H1 (cell line): ENCODE measurements at regions not wholly inside any gene's neighbourhood (a gene's known extent, or its start where the extent isn't known, plus 50 kb on each side); places are given as distances from the start of the nearest gene placed in this dataset.

ENCODE experiments used
- CTCF ChIA-PET: fragments of 300-600 bp; sonication (Branson Sonifier 250); formaldehyde crosslinking; loops from one replicate; lab custom pipeline; 2021; ENCODE audit not compliant: partially characterized antibody; lab: Charles Lee
- POLR2A ChIA-PET: fragments of 300-600 bp; sonication (Branson Sonifier 250); formaldehyde crosslinking; loops from one replicate; lab custom pipeline; 2021; ENCODE audit warnings: inconsistent platforms; ENCODE audit not compliant: partially characterized antibody; lab: Charles Lee
- DNase-seq, 2 experiments: peaks; one replicate each; pipeline versions ENCODE4 v3.0.0 to v3.0.0-alpha.2; 2010 to 2022; ENCODE audit warnings: low spot score in 2 of 2, low read depth in 1 of 2, mixed read lengths in 1 of 2
- FAIRE-seq: peaks from 2 replicates; lab custom pipeline; 2011; peaks lifted over from hg19 to GRCh38; lab: Jason Lieb, UNC
- H2AFZ ChIP-seq: 2 replicates; pipeline ENCODE4 v1.8.1; 2012; ENCODE audit warnings: low read length, inconsistent platforms
- H2AK5ac ChIP-seq: 2 replicates; pipeline ENCODE4 v1.6.1; 2013; ENCODE audit warnings: low read depth, low read length
- H2BK120ac ChIP-seq: replicated peaks from 2 replicates; pipeline ENCODE3; 2013; ENCODE audit warnings: low read depth, low read length, inconsistent platforms
- H2BK12ac ChIP-seq: 2 replicates; pipeline ENCODE4 v1.6.1; 2013; ENCODE audit warnings: low read depth, low read length
- H2BK15ac ChIP-seq: 2 replicates; pipeline ENCODE4 v1.6.1; 2013; ENCODE audit warnings: low read length
- H2BK20ac ChIP-seq: 2 replicates; pipeline ENCODE4 v1.6.1; 2013; ENCODE audit warnings: low read length
- H2BK5ac ChIP-seq: 2 replicates; pipeline ENCODE4 v1.6.1; 2013; ENCODE audit warnings: low read depth, low read length
- H3K14ac ChIP-seq: 2 replicates; pipeline ENCODE4 v1.6.1; 2013; ENCODE audit warnings: inconsistent platforms; ENCODE audit not compliant: insufficient read length
- H3K18ac ChIP-seq: 2 replicates; pipeline ENCODE4 v1.6.1; 2013; ENCODE audit warnings: low read length; ENCODE audit errors: extremely low read depth
- H3K23ac ChIP-seq: 2 replicates; pipeline ENCODE4 v1.6.1; 2013; ENCODE audit warnings: inconsistent platforms; ENCODE audit not compliant: insufficient read length
- H3K23me2 ChIP-seq: 2 replicates; pipeline ENCODE4 v1.6.1; 2013; ENCODE audit warnings: low read depth, low read length
- H3K27ac ChIP-seq: 2 replicates; pipeline ENCODE4 v1.6.1; 2011; ENCODE audit warnings: low read depth, low read length, inconsistent platforms
- H3K27me3 ChIP-seq, 4 experiments: replicated peaks in 1 of 4; 1 replicate in 1 of 4; 2 replicates in 3 of 4; pipeline versions ENCODE4 v1.6.1 to v1.8.1; 2011 to 2013; ENCODE audit warnings: low read length in 3 of 4, mild to moderate bottlenecking in 3 of 4, inconsistent platforms in 2 of 4, mixed read lengths in 2 of 4, moderate library complexity in 1 of 4; ENCODE audit not compliant: control insufficient read depth in 3 of 4, insufficient read depth in 3 of 4; ENCODE audit errors: extremely low read depth in 1 of 4
- H3K36me3 ChIP-seq, 4 experiments: 2 replicates each; pipeline versions ENCODE4 v1.6.1 to v1.8.1; 2011 to 2013; ENCODE audit warnings: mild to moderate bottlenecking in 4 of 4, low read length in 3 of 4, moderate library complexity in 2 of 4, control low read depth in 1 of 4, inconsistent platforms in 1 of 4; ENCODE audit not compliant: insufficient read depth in 4 of 4, control insufficient read depth in 2 of 4
- H3K4ac ChIP-seq: replicated peaks from 2 replicates; pipeline ENCODE3; 2013; ENCODE audit warnings: low read length, low read depth, mixed read lengths, inconsistent platforms; ENCODE audit not compliant: insufficient read length
- H3K4me1 ChIP-seq, 4 experiments: replicated peaks in 1 of 4; 1 replicate in 1 of 4; 2 replicates in 3 of 4; pipeline versions ENCODE4 v1.6.1 to v1.8.1; 2011 to 2013; ENCODE audit warnings: low read length in 3 of 4, inconsistent platforms in 2 of 4, mixed read lengths in 1 of 4; ENCODE audit not compliant: insufficient read depth in 4 of 4, control insufficient read depth in 3 of 4
- H3K4me2 ChIP-seq, 2 experiments: 2 replicates each; pipeline versions ENCODE4 v1.6.1 to v1.8.1; 2011 to 2013; ENCODE audit warnings: low read depth in 2 of 2, low read length in 2 of 2, control low read depth in 1 of 2, inconsistent platforms in 1 of 2, mild to moderate bottlenecking in 1 of 2; ENCODE audit not compliant: insufficient read depth in 1 of 2
- H3K4me3 ChIP-seq, 4 experiments: fragments of 200-600, 300-600 bp in 1 of 4; sonication (generic), shearing (Covaris generic), sonication (Bioruptor Twin) in 1 of 4; 2 replicates each; pipeline versions ENCODE4 v1.5.1 to v1.8.1; 2011 to 2016; ENCODE audit warnings: low read length in 4 of 4, low read depth in 3 of 4, control low read depth in 2 of 4, inconsistent platforms in 2 of 4, mild to moderate bottlenecking in 2 of 4, mixed read lengths in 1 of 4, moderate library complexity in 1 of 4; ENCODE audit not compliant: insufficient read depth in 2 of 4; ENCODE audit errors: extremely low read depth in 1 of 4
- H3K56ac ChIP-seq: replicated peaks from 2 replicates; pipeline ENCODE3; 2013; ENCODE audit warnings: low read depth, mild to moderate bottlenecking, mixed read lengths, low read length, inconsistent platforms; ENCODE audit not compliant: insufficient read length
- H3K79me1 ChIP-seq: 2 replicates; pipeline ENCODE4 v1.6.1; 2013; ENCODE audit warnings: low read depth, low read length, control low read depth
- H3K79me2 ChIP-seq, 2 experiments: 2 replicates each; pipeline versions ENCODE4 v1.6.1 to v1.8.1; 2012 to 2013; ENCODE audit warnings: low read length in 2 of 2, mild to moderate bottlenecking in 2 of 2, inconsistent platforms in 1 of 2; ENCODE audit not compliant: insufficient read depth in 2 of 2, control insufficient read depth in 1 of 2
- H3K9ac ChIP-seq, 4 experiments: replicated peaks in 1 of 4; 1 replicate in 1 of 4; 2 replicates in 3 of 4; pipeline versions ENCODE4 v1.6.1 to v1.8.1; 2011 to 2013; ENCODE audit warnings: low read depth in 3 of 4, low read length in 3 of 4, control low read depth in 2 of 4, mild to moderate bottlenecking in 2 of 4, moderate library complexity in 2 of 4, inconsistent platforms in 1 of 4; ENCODE audit errors: extremely low read depth in 1 of 4
- H3K9me3 ChIP-seq, 2 experiments: 2 replicates each; pipeline versions ENCODE4 v1.6.1 to v1.8.1; 2012 to 2013; ENCODE audit warnings: mild to moderate bottlenecking in 2 of 2, moderate library complexity in 2 of 2, control low read depth in 1 of 2, inconsistent platforms in 1 of 2, low read depth in 1 of 2, low read length in 1 of 2, mixed read lengths in 1 of 2; ENCODE audit not compliant: insufficient read depth in 2 of 2
- H4K20me1 ChIP-seq, 2 experiments: replicated peaks in 1 of 2; 2 replicates each; pipeline versions ENCODE3 to v1.8.1; 2011 to 2013; ENCODE audit warnings: inconsistent platforms in 2 of 2, low read length in 2 of 2, mild to moderate bottlenecking in 1 of 2; ENCODE audit not compliant: insufficient read depth in 2 of 2, control insufficient read depth in 1 of 2
- H4K5ac ChIP-seq: 2 replicates; pipeline ENCODE4 v1.6.1; 2013; ENCODE audit warnings: low read length, low read depth, mixed read lengths, inconsistent platforms; ENCODE audit not compliant: insufficient read length
- H4K8ac ChIP-seq: 2 replicates; pipeline ENCODE4 v1.8.0; 2013; ENCODE audit warnings: mild to moderate bottlenecking, moderate library complexity, low read length, inconsistent platforms; ENCODE audit not compliant: insufficient read depth; ENCODE audit errors: extremely low read depth
- H4K91ac ChIP-seq: replicated peaks from 2 replicates; pipeline ENCODE3; 2013; ENCODE audit warnings: low read length, mixed read lengths, inconsistent platforms; ENCODE audit not compliant: insufficient read length
- BRCA1 ChIP-seq: IDR thresholded peaks from 2 replicates; pipeline ENCODE4 v1.6.1; 2012; ENCODE audit warnings: low read depth, low read length, improper control_type of control experiment
- CEBPB ChIP-seq: IDR thresholded peaks from 2 replicates; pipeline ENCODE4 v1.6.1; 2012; ENCODE audit warnings: low read depth, low read length
- CTCF ChIP-seq, 3 experiments: IDR thresholded peaks; 1 replicate in 2 of 3; 2 replicates in 1 of 3; pipeline versions ENCODE4 v1.5.1 to v1.6.1; 2011; ENCODE audit warnings: low read length in 3 of 3, mild to moderate bottlenecking in 3 of 3, inconsistent platforms in 2 of 3, low read depth in 1 of 3, moderate library complexity in 1 of 3; ENCODE audit not compliant: insufficient read depth in 1 of 3; ENCODE audit errors: control extremely low read depth in 1 of 3
- KDM5A ChIP-seq: fragments of 200-600 bp; IDR thresholded peaks from 2 replicates; pipeline ENCODE4 v1.7.1; 2012; ENCODE audit warnings: mild to moderate bottlenecking, low read length, inconsistent platforms, mixed read lengths
- POLR2A ChIP-seq, 2 experiments: IDR thresholded peaks; 1 replicate in 1 of 2; 2 replicates in 1 of 2; pipeline ENCODE4 v1.6.1; 2011; ENCODE audit warnings: low read depth in 2 of 2, low read length in 2 of 2, mild to moderate bottlenecking in 2 of 2; ENCODE audit errors: control extremely low read depth in 1 of 2
- SRF ChIP-seq: IDR thresholded peaks from 2 replicates; pipeline ENCODE4 v1.6.1; 2011; ENCODE audit warnings: mild to moderate bottlenecking, low read depth, low read length, moderate library complexity
- SUZ12 ChIP-seq: fragments of 200-600 bp; sonication (generic); IDR thresholded peaks from 2 replicates; pipeline ENCODE4 v1.6.1; 2012; ENCODE audit warnings: mild to moderate bottlenecking, inconsistent platforms, low read length, moderate library complexity, mixed read lengths
- TEAD4 ChIP-seq: IDR thresholded peaks from 2 replicates; pipeline ENCODE4 v1.6.1; 2012; ENCODE audit warnings: low read depth, low read length, inconsistent platforms, mixed read lengths
- YY1 ChIP-seq: IDR thresholded peaks from 2 replicates; pipeline ENCODE4 v1.6.1; 2011; ENCODE audit warnings: low read depth, mild to moderate bottlenecking, low read length
- WGBS, 2 experiments: shearing (Covaris generic) in 1 of 2; methylation state at CpG; one replicate each; pipeline versions ENCODE4 v1.1.6 to v1.1.7; 2013 to 2015; ENCODE audit warnings: low lambda C conversion rate in 2 of 2, mixed read lengths in 2 of 2, inconsistent platforms in 1 of 2, low coverage in 1 of 2, missing lambda C conversion rate in 1 of 2; ENCODE audit not compliant: insufficient replicate concordance in 2 of 2, insufficient coverage in 1 of 2, insufficient read length in 1 of 2; ENCODE audit errors: extremely low coverage in 1 of 2, missing lambda C conversion rate in 1 of 2; 5-methylcytosine and 5-hydroxymethylcytosine counted together

- peaks cover 17 to 20% of the 10 kb centered on the region in 2 experiments for H3K9me3 ChIP-seq
- DNase-seq (no peak), FAIRE-seq (no peak)
- no peak overlapping the region for H2BK120ac ChIP-seq
- no peak overlapping the region for H4K91ac ChIP-seq
- H3K4me2 ChIP-seq = no peak overlapping the region
- H2BK20ac ChIP-seq = no peak overlapping the region
- no peak overlapping the region for H3K9ac ChIP-seq
- TF ChIP-seq CEBPB = no peak
- TF ChIP-seq SUZ12 = no peak
- no peak for TF ChIP-seq CTCF (IDR thresholded peaks at IDR 0.05; ENCODE audit: control extremely low read depth in 1 of 3, insufficient read depth in 1 of 3, low read depth in 1 of 3, low read length in 3 of 3)
- TF ChIP-seq TEAD4 = no peak
- TF ChIP-seq YY1 = no peak
- no peak for TF ChIP-seq SRF
- no peak for TF ChIP-seq POLR2A (IDR thresholded peaks at IDR 0.05; ENCODE audit: control extremely low read depth in 1 of 2, low read depth in 2 of 2, low read length in 2 of 2)
- TF ChIP-seq KDM5A = no peak
- TF ChIP-seq BRCA1 = no peak
- H2BK12ac ChIP-seq = no peak overlapping the region
- no peak overlapping the region for H3K4ac ChIP-seq
- CTCF ChIA-PET = no interaction called here
- no peaks in the 10 kb centered on the region for H3K23me2 ChIP-seq
- H3K56ac ChIP-seq = no peak overlapping the region
- no peak overlapping the region for H4K5ac ChIP-seq
- no peak overlapping the region for H4K8ac ChIP-seq
- WGBS, 2 experiments = 96% methylated on average over 2 of the region's 2 CpGs; no CpG with 5 or more reads in 1 of the 2 experiments
- no peaks in the 10 kb centered on the region for H3K79me1 ChIP-seq
- H3K27ac ChIP-seq = no peak overlapping the region
- H2AK5ac ChIP-seq = no peak overlapping the region
- H4K20me1 ChIP-seq = no peaks in the 10 kb centered on the region
- no peaks in the 10 kb centered on the region for H3K4me1 ChIP-seq
- no peak overlapping the region for H2AFZ ChIP-seq
- H3K23ac ChIP-seq = no peak overlapping the region
- no peak overlapping the region for H2BK15ac ChIP-seq
- H2BK5ac ChIP-seq = no peak overlapping the region
- H3K36me3 ChIP-seq = peaks cover 0 to 6% (median 0%) of the 10 kb centered on the region in 4 experiments; a peak in 1 of 8 replicates
- no peaks in the 10 kb centered on the region for H3K27me3 ChIP-seq
- no peak overlapping the region for H3K18ac ChIP-seq
- H3K79me2 ChIP-seq = no peaks in the 10 kb centered on the region
- H3K14ac ChIP-seq = no peak overlapping the region
- no peak overlapping the region for H3K4me3 ChIP-seq
- POLR2A ChIA-PET = no interaction called here
Observed at GRCh38 chr3:84074767-84075166, 884.0 kb upstream of the CADM2 start.
